ENCODE measurements at regions not wholly inside any gene's neighbourhood (a gene's known extent, or its start where the extent isn't known, plus 50 kb on each side); places are given as distances from the start of the nearest gene placed in this dataset.
"Not testable (repeated sequence)": the region's sequence is repeated elsewhere in the genome, so short reads cannot be mapped to it uniquely, and the experiment has no call there.

GRCh38 chr2:117199511-117199910, 615.0 kb upstream of the DDX18 start:
- peak; percentile 1 for DNase-seq (ENCODE audit: low spot score)

GRCh38 chr2:117212562-117212961, 601.9 kb upstream of the DDX18 start:
- no peak for DNase-seq (ENCODE audit: low spot score)

GRCh38 chr2:117217145-117217544, 597.3 kb upstream of the DDX18 start:
- no peak for DNase-seq (ENCODE audit: low spot score)

GRCh38 chr2:117222809-117223208, 591.7 kb upstream of the DDX18 start:
- DNase-seq (ENCODE audit: low spot score), result no peak

GRCh38 chr2:117232305-117232704, 582.2 kb upstream of the DDX18 start:
- DNase-seq (ENCODE audit: low spot score), result no peak

- no peak for DNase-seq (ENCODE audit: low spot score)
Measured at GRCh38 chr2:117257362-117257761, 557.1 kb upstream of the DDX18 start.

GRCh38 chr2:117269574-117269973, 544.9 kb upstream of the DDX18 start:
- no peak for DNase-seq (ENCODE audit: low spot score)

- no peak for DNase-seq (ENCODE audit: low spot score)
Measured at GRCh38 chr2:117271631-117272030, 542.9 kb upstream of the DDX18 start.

- DNase-seq (ENCODE audit: low spot score), result no peak
Measured at GRCh38 chr2:117273009-117273671, 541.4 kb upstream of the DDX18 start.

GRCh38 chr2:117293012-117293411, 521.5 kb upstream of the DDX18 start:
- DNase-seq (ENCODE audit: low spot score), result no peak

GRCh38 chr2:117299451-117299850, 515.0 kb upstream of the DDX18 start:
- DNase-seq (ENCODE audit: low spot score), result no peak

- DNase-seq (ENCODE audit: low spot score), result no peak
Measured at GRCh38 chr2:117308861-117309770, 505.4 kb upstream of the DDX18 start.

GRCh38 chr2:117321816-117322215, 492.7 kb upstream of the DDX18 start:
- no peak for DNase-seq (ENCODE audit: low spot score)

GRCh38 chr2:117323331-117323730, 491.2 kb upstream of the DDX18 start:
- no peak for DNase-seq (ENCODE audit: low spot score)

GRCh38 chr2:117330641-117331040, 483.9 kb upstream of the DDX18 start:
- no peak for DNase-seq (ENCODE audit: low spot score)

- DNase-seq (ENCODE audit: low spot score), result no peak
Measured at GRCh38 chr2:117335967-117336366, 478.5 kb upstream of the DDX18 start.

GRCh38 chr2:117336496-117336895, 478.0 kb upstream of the DDX18 start:
- DNase-seq (ENCODE audit: low spot score), result no peak

GRCh38 chr2:117337981-117338380, 476.5 kb upstream of the DDX18 start:
- DNase-seq (ENCODE audit: low spot score), result not testable (repeated sequence)

- DNase-seq (ENCODE audit: low spot score), result no peak
Measured at GRCh38 chr2:117339980-117340379, 474.5 kb upstream of the DDX18 start.

GRCh38 chr2:117341690-117342089, 472.8 kb upstream of the DDX18 start:
- DNase-seq (ENCODE audit: low spot score), result no peak

- DNase-seq (ENCODE audit: low spot score), result no peak
Measured at GRCh38 chr2:117342415-117342814, 472.1 kb upstream of the DDX18 start.

- no peak for DNase-seq (ENCODE audit: low spot score)
Measured at GRCh38 chr2:117349687-117350086, 464.8 kb upstream of the DDX18 start.

GRCh38 chr2:117351396-117351795, 463.1 kb upstream of the DDX18 start:
- DNase-seq (ENCODE audit: low spot score), result no peak
